ENCODE measurements at regions not wholly inside any gene's neighbourhood (a gene's known extent, or its start where the extent isn't known, plus 50 kb on each side); places are given as distances from the start of the nearest gene placed in this dataset.

GRCh38 chr2:45301307-45302277 lies 292.3 kb upstream of the SIX2 start:
- no peaks in the 10 kb centered on the region for H3K9me3 ChIP-seq (ENCODE audit: control insufficient read depth in 1 of 2, low read length in 2 of 2)
- H3K27ac ChIP-seq (ENCODE audit: low read depth, low read length), result no peak overlapping the region
- H3K9ac ChIP-seq (ENCODE audit: low read depth in 1 of 2, low read length in 2 of 2), result no peak overlapping the region
- no peaks in the 10 kb centered on the region for H3K36me3 ChIP-seq (ENCODE audit: control insufficient read depth in 1 of 2, insufficient read depth in 2 of 2, low read length in 2 of 2)
- peaks cover 27 to 29% of the 10 kb centered on the region in 2 donors for H3K4me1 ChIP-seq (ENCODE audit: control insufficient read depth in 1 of 2, insufficient read depth in 2 of 2, low read length in 2 of 2)
- H3K4me3 ChIP-seq (ENCODE audit: low read depth in 1 of 2, low read length in 2 of 2), result no peak overlapping the region
- H3K27me3 ChIP-seq (ENCODE audit: control insufficient read depth in 1 of 2, insufficient read depth in 2 of 2, low read length in 2 of 2), result no peaks in the 10 kb centered on the region

GRCh38 chr2:45300026-45300750 lies 290.9 kb upstream of the SIX2 start:
- no peaks in the 10 kb centered on the region for H3K27me3 ChIP-seq (ENCODE audit: control insufficient read depth in 1 of 2, insufficient read depth in 2 of 2, low read length in 2 of 2)
- H3K27ac ChIP-seq (ENCODE audit: low read depth, low read length), result no peak overlapping the region
- peaks cover 27 to 29% of the 10 kb centered on the region in 2 donors for H3K4me1 ChIP-seq (ENCODE audit: control insufficient read depth in 1 of 2, insufficient read depth in 2 of 2, low read length in 2 of 2)
- no peaks in the 10 kb centered on the region for H3K9me3 ChIP-seq (ENCODE audit: control insufficient read depth in 1 of 2, low read length in 2 of 2)
- no peak overlapping the region for H3K9ac ChIP-seq (ENCODE audit: low read depth in 1 of 2, low read length in 2 of 2)
- no peaks in the 10 kb centered on the region for H3K36me3 ChIP-seq (ENCODE audit: control insufficient read depth in 1 of 2, insufficient read depth in 2 of 2, low read length in 2 of 2)
- no peak overlapping the region for H3K4me3 ChIP-seq (ENCODE audit: low read depth in 1 of 2, low read length in 2 of 2)

- Histone ChIP-seq H3K4me1 (ENCODE audit: control insufficient read depth in 1 of 2, insufficient read depth in 2 of 2, low read length in 2 of 2) (peaks cover 27 to 29% of the 10 kb centered on the region in 2 donors), H3K9me3 (ENCODE audit: control insufficient read depth in 1 of 2, low read length in 2 of 2) (no peaks in the 10 kb centered on the region), H3K36me3 (ENCODE audit: control insufficient read depth in 1 of 2, insufficient read depth in 2 of 2, low read length in 2 of 2) (no peaks in the 10 kb centered on the region)
Observed at GRCh38 chr2:45299361-45299760, 290.1 kb upstream of the SIX2 start.

GRCh38 chr2:45293182-45293581 lies 283.9 kb upstream of the SIX2 start:
- H3K4me1 ChIP-seq (ENCODE audit: control insufficient read depth in 1 of 2, insufficient read depth in 2 of 2, low read length in 2 of 2), result no peaks in the 10 kb centered on the region
- no peaks in the 10 kb centered on the region for H3K9me3 ChIP-seq (ENCODE audit: control insufficient read depth in 1 of 2, low read length in 2 of 2)
- H3K4me3 ChIP-seq (ENCODE audit: low read depth in 1 of 2, low read length in 2 of 2), result no peak overlapping the region
- H3K27me3 ChIP-seq (ENCODE audit: control insufficient read depth in 1 of 2, insufficient read depth in 2 of 2, low read length in 2 of 2), result no peaks in the 10 kb centered on the region
- H3K36me3 ChIP-seq (ENCODE audit: control insufficient read depth in 1 of 2, insufficient read depth in 2 of 2, low read length in 2 of 2), result no peaks in the 10 kb centered on the region
- no peak overlapping the region for H3K9ac ChIP-seq (ENCODE audit: low read depth in 1 of 2, low read length in 2 of 2)
- no peak overlapping the region for H3K27ac ChIP-seq (ENCODE audit: low read depth, low read length)

More at GRCh38 chr2:45299361-45299760, 290.1 kb upstream of the SIX2 start:
- Histone ChIP-seq H3K4me3 (ENCODE audit: low read depth in 1 of 2, low read length in 2 of 2) (no peak overlapping the region), H3K27ac (ENCODE audit: low read depth, low read length) (no peak overlapping the region), H3K27me3 (ENCODE audit: control insufficient read depth in 1 of 2, insufficient read depth in 2 of 2, low read length in 2 of 2) (no peaks in the 10 kb centered on the region), H3K9ac (ENCODE audit: low read depth in 1 of 2, low read length in 2 of 2) (no peak overlapping the region)

- Histone ChIP-seq H3K27ac (ENCODE audit: low read depth, low read length) (no peak overlapping the region), H3K4me1 (ENCODE audit: control insufficient read depth in 1 of 2, insufficient read depth in 2 of 2, low read length in 2 of 2) (no peaks in the 10 kb centered on the region), H3K9ac (ENCODE audit: low read depth in 1 of 2, low read length in 2 of 2) (no peak overlapping the region), H3K9me3 (ENCODE audit: control insufficient read depth in 1 of 2, low read length in 2 of 2) (no peaks in the 10 kb centered on the region), H3K4me3 (ENCODE audit: low read depth in 1 of 2, low read length in 2 of 2) (no peak overlapping the region), H3K36me3 (ENCODE audit: control insufficient read depth in 1 of 2, insufficient read depth in 2 of 2, low read length in 2 of 2) (no peaks in the 10 kb centered on the region), H3K27me3 (ENCODE audit: control insufficient read depth in 1 of 2, insufficient read depth in 2 of 2, low read length in 2 of 2) (no peaks in the 10 kb centered on the region)
Observed at GRCh38 chr2:45291296-45291701, 282.0 kb upstream of the SIX2 start.

- no peaks in the 10 kb centered on the region for H3K4me1 ChIP-seq (ENCODE audit: control insufficient read depth in 1 of 2, insufficient read depth in 2 of 2, low read length in 2 of 2)
- H3K27me3 ChIP-seq (ENCODE audit: control insufficient read depth in 1 of 2, insufficient read depth in 2 of 2, low read length in 2 of 2), result no peaks in the 10 kb centered on the region
- H3K9ac ChIP-seq (ENCODE audit: low read depth in 1 of 2, low read length in 2 of 2), result no peak overlapping the region
- no peaks in the 10 kb centered on the region for H3K9me3 ChIP-seq (ENCODE audit: control insufficient read depth in 1 of 2, low read length in 2 of 2)
- no peak overlapping the region for H3K4me3 ChIP-seq (ENCODE audit: low read depth in 1 of 2, low read length in 2 of 2)
- no peaks in the 10 kb centered on the region for H3K36me3 ChIP-seq (ENCODE audit: control insufficient read depth in 1 of 2, insufficient read depth in 2 of 2, low read length in 2 of 2)
- H3K27ac ChIP-seq (ENCODE audit: low read depth, low read length), result no peak overlapping the region
Observed at GRCh38 chr2:45289997-45290709, 280.9 kb upstream of the SIX2 start.

GRCh38 chr2:45288532-45289417 lies 279.5 kb upstream of the SIX2 start:
- Histone ChIP-seq H3K9me3 (ENCODE audit: control insufficient read depth in 1 of 2, low read length in 2 of 2) (no peaks in the 10 kb centered on the region), H3K36me3 (ENCODE audit: control insufficient read depth in 1 of 2, insufficient read depth in 2 of 2, low read length in 2 of 2) (no peaks in the 10 kb centered on the region), H3K27me3 (ENCODE audit: control insufficient read depth in 1 of 2, insufficient read depth in 2 of 2, low read length in 2 of 2) (no peaks in the 10 kb centered on the region), H3K27ac (ENCODE audit: low read depth, low read length) (no peak overlapping the region), H3K4me3 (ENCODE audit: low read depth in 1 of 2, low read length in 2 of 2) (no peak overlapping the region), H3K4me1 (ENCODE audit: control insufficient read depth in 1 of 2, insufficient read depth in 2 of 2, low read length in 2 of 2) (no peaks in the 10 kb centered on the region), H3K9ac (ENCODE audit: low read depth in 1 of 2, low read length in 2 of 2) (no peak overlapping the region)

GRCh38 chr2:45287045-45287444 lies 277.8 kb upstream of the SIX2 start:
- Histone ChIP-seq H3K9me3 (ENCODE audit: control insufficient read depth in 1 of 2, low read length in 2 of 2) (no peaks in the 10 kb centered on the region), H3K36me3 (ENCODE audit: control insufficient read depth in 1 of 2, insufficient read depth in 2 of 2, low read length in 2 of 2) (no peaks in the 10 kb centered on the region), H3K27me3 (ENCODE audit: control insufficient read depth in 1 of 2, insufficient read depth in 2 of 2, low read length in 2 of 2) (no peaks in the 10 kb centered on the region), H3K27ac (ENCODE audit: low read depth, low read length) (no peak overlapping the region), H3K4me1 (ENCODE audit: control insufficient read depth in 1 of 2, insufficient read depth in 2 of 2, low read length in 2 of 2) (no peaks in the 10 kb centered on the region), H3K4me3 (ENCODE audit: low read depth in 1 of 2, low read length in 2 of 2) (no peak overlapping the region), H3K9ac (ENCODE audit: low read depth in 1 of 2, low read length in 2 of 2) (no peak overlapping the region)

- Histone ChIP-seq H3K36me3 (ENCODE audit: control insufficient read depth in 1 of 2, insufficient read depth in 2 of 2, low read length in 2 of 2) (no peaks in the 10 kb centered on the region), H3K9ac (ENCODE audit: low read depth in 1 of 2, low read length in 2 of 2) (no peak overlapping the region), H3K27ac (ENCODE audit: low read depth, low read length) (no peak overlapping the region), H3K27me3 (ENCODE audit: control insufficient read depth in 1 of 2, insufficient read depth in 2 of 2, low read length in 2 of 2) (no peaks in the 10 kb centered on the region), H3K4me1 (ENCODE audit: control insufficient read depth in 1 of 2, insufficient read depth in 2 of 2, low read length in 2 of 2) (no peaks in the 10 kb centered on the region), H3K4me3 (ENCODE audit: low read depth in 1 of 2, low read length in 2 of 2) (no peak overlapping the region), H3K9me3 (ENCODE audit: control insufficient read depth in 1 of 2, low read length in 2 of 2) (no peaks in the 10 kb centered on the region)
Observed at GRCh38 chr2:45285771-45286390, 276.6 kb upstream of the SIX2 start.

Data from duodenal mucosa (tissue), 2 donors.